HepG2 (cell line): ENCODE measurements at regions not wholly inside any gene's neighbourhood (a gene's known extent, or its start where the extent isn't known, plus 50 kb on each side); places are given as distances from the start of the nearest gene placed in this dataset.

Experiments used
- ATAC-seq: fragments of 200-7000 bp; cut with Tn5 transposase; 3 replicates; pipeline ENCODE4 v1.9.1; 2020; ENCODE audit warnings: mild to moderate bottlenecking, moderate library complexity
- BruUV-seq: library from RNA; stranded (reverse); fragments of 400-500 nt; replicated peaks from 2 replicates; lab custom pipeline; 2021; lab: Mats Ljungman, UMichigan
- CTCF ChIA-PET: fragments of 300-600 bp; formaldehyde crosslinking; extraction: SDS; loops from one replicate; lab custom pipeline; 2021; ENCODE audit warnings: low total read pairs, inconsistent platforms, low intra/inter-chr PET ratio; lab: Yijun Ruan, JAX
- POLR2A ChIA-PET: fragments of 350-600 bp; sonication (Branson Sonifier 250); formaldehyde crosslinking; loops from one replicate; lab custom pipeline; 2020; ENCODE audit warnings: antibody characterized with exemption, inconsistent platforms; lab: Yijun Ruan, JAX
- DNase-seq: peaks from one replicate; pipeline ENCODE4 v3.0.0-alpha.2; 2015; ENCODE audit warnings: low spot score
- FAIRE-seq: peaks from 3 replicates; lab custom pipeline; 2011; peaks lifted over from hg19 to GRCh38; lab: Jason Lieb, UNC
- H2AFZ ChIP-seq: one replicate; pipeline ENCODE4 v1.6.1; 2011; ENCODE audit warnings: low read length, inconsistent platforms
- H3K27ac ChIP-seq: fragments of 300-600 bp; 3 replicates; pipeline ENCODE4 v1.8.0; 2011; ENCODE audit warnings: mixed run types, mild to moderate bottlenecking, mixed read lengths, low read length, inconsistent platforms; ENCODE audit not compliant: insufficient read depth; ENCODE audit errors: extremely low read length
- H3K27me3 ChIP-seq, 2 experiments: fragments of 200-600 bp in 1 of 2; 2 replicates in 1 of 2; 3 replicates in 1 of 2; pipeline versions ENCODE4 v1.6.0 to v1.8.0; 2011; ENCODE audit warnings: low read length in 2 of 2, mild to moderate bottlenecking in 2 of 2, moderate library complexity in 2 of 2, inconsistent platforms in 1 of 2; ENCODE audit not compliant: insufficient read depth in 2 of 2, control insufficient read depth in 1 of 2
- H3K36me3 ChIP-seq, 2 experiments: fragments of 200-600 bp in 1 of 2; replicated peaks in 1 of 2; 2 replicates in 1 of 2; 3 replicates in 1 of 2; pipeline versions ENCODE4 v1.5.1 to v1.8.0; 2011; ENCODE audit warnings: low read length in 2 of 2, inconsistent platforms in 1 of 2; ENCODE audit not compliant: insufficient read depth in 2 of 2, control insufficient read depth in 1 of 2
- H3K4me1 ChIP-seq: 2 replicates; pipeline ENCODE4 v1.5.1; 2012; ENCODE audit warnings: low read length, inconsistent platforms; ENCODE audit not compliant: insufficient read depth
- H3K4me2 ChIP-seq: 2 replicates; pipeline ENCODE4 v1.6.0; 2011; ENCODE audit warnings: low read depth, low read length, inconsistent platforms
- H3K4me3 ChIP-seq, 3 experiments: fragments of 200-600 bp in 1 of 3; sonication (generic), shearing (Covaris generic) in 1 of 3; replicated peaks in 1 of 3; 2 replicates each; pipeline ENCODE4 v1.5.1; 2011 to 2016; ENCODE audit warnings: low read length in 3 of 3, inconsistent platforms in 2 of 3, low read depth in 2 of 3, mild to moderate bottlenecking in 2 of 3, control low read depth in 1 of 3, mixed read lengths in 1 of 3; ENCODE audit not compliant: insufficient read depth in 1 of 3
- H3K79me2 ChIP-seq: one replicate; pipeline ENCODE4 v1.6.1; 2011; ENCODE audit warnings: low read length, inconsistent platforms; ENCODE audit not compliant: insufficient read depth
- H3K9ac ChIP-seq: 2 replicates; pipeline ENCODE4 v1.6.0; 2011; ENCODE audit warnings: mild to moderate bottlenecking, low read depth, low read length, inconsistent platforms; ENCODE audit not compliant: insufficient read depth
- H3K9me3 ChIP-seq: 2 replicates; pipeline ENCODE4 v1.5.1; 2012; ENCODE audit warnings: mild to moderate bottlenecking, low read length
- H4K20me1 ChIP-seq: 2 replicates; pipeline ENCODE4 v1.6.0; 2011; ENCODE audit warnings: inconsistent platforms, mild to moderate bottlenecking, low read length, moderate library complexity; ENCODE audit not compliant: insufficient read depth
- GLMP ChIP-seq: sonication (generic); formaldehyde crosslinking; IDR thresholded peaks from 2 replicates; pipeline ENCODE4 v1.9.0; 2021; ENCODE audit warnings: missing genetic modification reagents, mild to moderate bottlenecking, borderline replicate concordance
- KAT8 ChIP-seq: IDR thresholded peaks from 2 replicates; pipeline ENCODE4 v1.6.1; 2016; ENCODE audit warnings: missing genetic modification reagents, missing compliant biosample characterization
- ONECUT2 ChIP-seq: sonication (generic); formaldehyde crosslinking; IDR thresholded peaks from 2 replicates; pipeline ENCODE4 v1.4.0; 2020; ENCODE audit warnings: missing genetic modification reagents
- RARG ChIP-seq: sonication (generic); formaldehyde crosslinking; IDR thresholded peaks from 2 replicates; pipeline ENCODE4 v1.4.0; 2020; ENCODE audit warnings: low read depth, mild to moderate bottlenecking, missing genetic modification reagents
- RCOR2 ChIP-seq: IDR thresholded peaks from 2 replicates; pipeline ENCODE4 v1.6.1; 2016; ENCODE audit warnings: missing biosample characterization, missing genetic modification reagents
- RXRB ChIP-seq: IDR thresholded peaks from 2 replicates; pipeline ENCODE4 v1.6.1; 2016; ENCODE audit warnings: borderline replicate concordance, missing genetic modification reagents, missing compliant biosample characterization
- YY1 ChIP-seq: IDR thresholded peaks from 2 replicates; pipeline ENCODE4 v1.6.1; 2011; ENCODE audit warnings: low read length, low read depth, moderate library complexity, mild to moderate bottlenecking; ENCODE audit not compliant: insufficient read depth, insufficient replicate concordance
- ZHX2 ChIP-seq, 2 experiments: sonication (generic) in 1 of 2; formaldehyde crosslinking in 1 of 2; IDR thresholded peaks; 2 replicates each; pipeline versions ENCODE4 v1.6.1 to v1.9.0; 2014 to 2022; ENCODE audit warnings: antibody characterized with exemption in 1 of 2, borderline replicate concordance in 1 of 2, inconsistent platforms in 1 of 2, low read depth in 1 of 2, missing genetic modification reagents in 1 of 2
- ZMAT5 ChIP-seq: sonication (generic); formaldehyde crosslinking; IDR thresholded peaks from 2 replicates; pipeline ENCODE4 v1.5.0; 2020; ENCODE audit warnings: mild to moderate bottlenecking, low read depth, missing genetic modification reagents, borderline replicate concordance
- ZNF232 ChIP-seq: sonication (generic); formaldehyde crosslinking; IDR thresholded peaks from 2 replicates; pipeline ENCODE4 v1.4.0; 2020; ENCODE audit warnings: missing genetic modification reagents, borderline replicate concordance
- ZNF3 ChIP-seq: IDR thresholded peaks from 2 replicates; pipeline ENCODE4 v1.7.0; 2017; ENCODE audit warnings: inconsistent platforms
- ZNF337 ChIP-seq: sonication (generic); formaldehyde crosslinking; IDR thresholded peaks from 2 replicates; pipeline ENCODE4 v1.5.1; 2020; ENCODE audit warnings: missing genetic modification reagents, low read depth, mild to moderate bottlenecking, borderline replicate concordance
- ZNF562 ChIP-seq: sonication (generic); formaldehyde crosslinking; IDR thresholded peaks from 2 replicates; pipeline ENCODE4 v1.8.0; 2022; ENCODE audit warnings: missing genetic modification reagents, borderline replicate concordance
- ZSCAN29 ChIP-seq: sonication (generic); formaldehyde crosslinking; conservative IDR thresholded peaks from 2 replicates; pipeline ENCODE4 v1.4.0; 2020; ENCODE audit warnings: mild to moderate bottlenecking, missing genetic modification reagents
- WGBS: methylation state at CpG from one replicate; pipeline ENCODE4 v1.1.6; 2017; ENCODE audit warnings: low lambda C conversion rate; 5-methylcytosine and 5-hydroxymethylcytosine counted together
- in situ Hi-C: cut with HindIII; loops from 2 replicates; pipeline ENCODE4 v1.10.0; 2017; ENCODE audit warnings: low pct_unique_long_range_greater_than_20kb; ENCODE audit not compliant: extremely low pct_ligation_motif_present
- intact Hi-C: fragments of 100-400 bp; cut with micrococcal nuclease; formaldehyde crosslinking; loops from one replicate; pipeline ENCODE4 v1.10.0; 2022; ENCODE audit not compliant: unreplicated experiment

GRCh38 chr17:5680766-5681165 is 96.5 kb upstream of the NLRP1 start (continued):
- TF ChIP-seq ZHX2 (IDR thresholded peaks at IDR 0.05; ENCODE audit: low read depth) = no peak
- TF ChIP-seq ZHX2 (CRISPR knock-in tag; IDR thresholded peaks at IDR 0.05; ENCODE audit: borderline replicate concordance) = no peak
- TF ChIP-seq ZMAT5 (CRISPR knock-in tag) = no peak

DNA sequence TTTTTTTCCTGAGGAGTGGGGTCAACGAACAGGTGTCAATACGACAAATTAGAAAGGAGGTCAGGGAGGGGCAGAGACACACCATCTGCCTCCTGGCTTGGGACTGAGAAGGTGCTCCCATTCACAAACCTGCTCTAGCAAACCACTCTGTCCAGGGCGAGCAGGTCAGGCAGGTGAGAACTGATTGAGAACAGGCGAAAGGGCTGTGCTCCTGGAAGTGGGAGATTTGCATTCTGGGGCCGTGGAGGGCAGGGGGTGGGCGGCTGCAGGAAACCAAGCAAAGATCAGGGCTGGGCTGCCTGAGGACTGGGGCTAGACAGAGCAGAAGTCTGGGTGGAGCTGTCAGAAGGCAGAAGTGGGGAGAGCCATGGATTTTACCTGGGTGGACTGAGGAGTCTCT is 98.9 kb upstream of the NLRP1 start:
- Histone ChIP-seq H3K9me3 (no peaks in the 10 kb centered on the region), H3K4me1 (no peaks in the 10 kb centered on the region), H3K9ac (no peak overlapping the region), H3K27me3 (peaks cover 1 to 8% of the 10 kb centered on the region in 2 experiments; a peak in 1 of 5 replicates), H2AFZ (no peak overlapping the region), H3K4me2 (no peak overlapping the region), H3K36me3 (no peaks in the 10 kb centered on the region), H3K27ac (no peak overlapping the region), H3K79me2 (no peaks in the 10 kb centered on the region), H3K4me3 (no peak overlapping the region), H4K20me1 (no peaks in the 10 kb centered on the region)
- POLR2A ChIA-PET = no interaction called here
- CTCF ChIA-PET = no interaction called here
- TF ChIP-seq KAT8 (CRISPR knock-in tag) (no peak), ZSCAN29 (CRISPR knock-in tag) (no peak), RCOR2 (no peak), RXRB (CRISPR knock-in tag) (no peak), GLMP (no peak), ONECUT2 (CRISPR knock-in tag) (no peak), ZNF232 (CRISPR knock-in tag) (no peak), ZNF562 (CRISPR knock-in tag) (no peak), ZNF3 (CRISPR knock-in tag) (no peak), ZNF337 (CRISPR knock-in tag) (no peak), YY1 (no peak), RARG (no peak)
- BruUV-seq = no TSS peak
- in situ Hi-C loops = no loop called here
- DNase-seq = no peak
- WGBS = 10% methylated on average over 5 of the region's 6 CpGs
- ATAC-seq = no peak
- intact Hi-C loops = no loop called here
- no peak for FAIRE-seq
